Upper lobe of right lung (tissue), 1 donor: ENCODE measurements at regions not wholly inside any gene's neighbourhood (a gene's known extent, or its start where the extent isn't known, plus 50 kb on each side); places are given as distances from the start of the nearest gene placed in this dataset.

Experiments used
- ATAC-seq: fragments of 200-7000 bp; cut with Tn5 transposase; one replicate; pipeline ENCODE4 v1.9.1; 2020; ENCODE audit warnings: mild to moderate bottlenecking, moderate library complexity
- DNase-seq: peaks from one replicate; pipeline ENCODE4 v3.0.0-alpha.2; 2020
- H3K27ac ChIP-seq: fragments of 200-600 bp; one replicate; pipeline ENCODE4 v1.8.0; 2022
- H3K27me3 ChIP-seq: fragments of 200-600 bp; one replicate; pipeline ENCODE4 v1.8.0; 2022; ENCODE audit warnings: mild to moderate bottlenecking
- H3K36me3 ChIP-seq: fragments of 200-600 bp; one replicate; pipeline ENCODE4 v1.8.0; 2022
- H3K4me1 ChIP-seq: fragments of 200-600 bp; one replicate; pipeline ENCODE4 v1.8.0; 2022
- H3K4me3 ChIP-seq: fragments of 200-600 bp; one replicate; pipeline ENCODE4 v1.8.0; 2022; ENCODE audit warnings: mild to moderate bottlenecking
- H3K9me3 ChIP-seq: fragments of 200-600 bp; one replicate; pipeline ENCODE4 v1.8.0; 2022
- CTCF ChIP-seq: fragments of 200-600 bp; IDR thresholded peaks from one replicate; pipeline ENCODE4 v1.8.0; 2022; ENCODE audit warnings: antibody characterized with exemption
- intact Hi-C: fragments of 100-400 bp; cut with DNase I; formaldehyde crosslinking; loops from one replicate; pipeline ENCODE4 v1.11.0; 2022
- donor health status: DM: no; HTN: yes; CAD: no; lungs with severe emphysema.

- no peak for TF ChIP-seq CTCF
- H3K4me3 ChIP-seq: no peak overlapping the region
- peaks cover 7% of the 10 kb centered on the region for H3K4me1 ChIP-seq
- no peaks in the 10 kb centered on the region for H3K27me3 ChIP-seq
- no peaks in the 10 kb centered on the region for H3K36me3 ChIP-seq
- no peak overlapping the region for H3K27ac ChIP-seq
- intact Hi-C loops: no loop called here
- DNase-seq (no peak), ATAC-seq (no peak)
- H3K9me3 ChIP-seq: no peaks in the 10 kb centered on the region
Observed at GRCh38 chr2:37464067-37464466, 119.6 kb downstream of the QPCT start.

- Histone ChIP-seq H3K4me1 (no peaks in the 10 kb centered on the region), H3K9me3 (no peaks in the 10 kb centered on the region), H3K27ac (no peak overlapping the region), H3K27me3 (no peaks in the 10 kb centered on the region), H3K36me3 (no peaks in the 10 kb centered on the region), H3K4me3 (no peak overlapping the region)
- no peak for TF ChIP-seq CTCF
- ATAC-seq (no peak), DNase-seq (no peak)
- intact Hi-C loops: no loop called here
Observed at GRCh38 chr2:37466533-37467222, 122.2 kb downstream of the QPCT start.

- TF ChIP-seq CTCF: no peak
- Histone ChIP-seq H3K4me3 (no peak overlapping the region), H3K9me3 (no peaks in the 10 kb centered on the region), H3K36me3 (no peaks in the 10 kb centered on the region), H3K27me3 (no peaks in the 10 kb centered on the region), H3K27ac (no peak overlapping the region), H3K4me1 (peaks cover 5% of the 10 kb centered on the region)
- DNase-seq: no peak
- no peak for ATAC-seq
- intact Hi-C loops: no loop called here
Observed at GRCh38 chr2:37468170-37468569, 123.7 kb downstream of the QPCT start.

- H3K4me1 ChIP-seq: peaks cover 5% of the 10 kb centered on the region
- DNase-seq (no peak), ATAC-seq (no peak)
- H3K9me3 ChIP-seq: no peaks in the 10 kb centered on the region
- intact Hi-C loops: no loop called here
- H3K27ac ChIP-seq: no peak overlapping the region
- no peak overlapping the region for H3K4me3 ChIP-seq
- H3K27me3 ChIP-seq: no peaks in the 10 kb centered on the region
- TF ChIP-seq CTCF: no peak
- no peaks in the 10 kb centered on the region for H3K36me3 ChIP-seq
Observed at GRCh38 chr2:37469126-37469525, 124.7 kb downstream of the QPCT start.

GRCh38 chr2:37471104-37471503 lies 126.7 kb downstream of the QPCT start:
- TF ChIP-seq CTCF: no peak
- Histone ChIP-seq H3K27ac (no peak overlapping the region), H3K4me1 (peaks cover 5% of the 10 kb centered on the region), H3K36me3 (no peaks in the 10 kb centered on the region), H3K4me3 (no peak overlapping the region), H3K9me3 (no peaks in the 10 kb centered on the region), H3K27me3 (no peaks in the 10 kb centered on the region)
- DNase-seq (no peak), ATAC-seq (no peak)
- intact Hi-C loops: no loop called here

- H3K4me3 ChIP-seq: no peak overlapping the region
- H3K36me3 ChIP-seq: no peaks in the 10 kb centered on the region
- peak; percentile 75 for ATAC-seq
Observed at GRCh38 chr2:37471994-37472393, 127.6 kb downstream of the QPCT start.

More at GRCh38 chr2:37471994-37472393, 127.6 kb downstream of the QPCT start:
- intact Hi-C loops: no loop called here
- H3K27ac ChIP-seq: no peak overlapping the region
- peaks cover 5% of the 10 kb centered on the region for H3K4me1 ChIP-seq
- no peak for TF ChIP-seq CTCF
- DNase-seq: no peak
- H3K27me3 ChIP-seq: no peaks in the 10 kb centered on the region
- H3K9me3 ChIP-seq: no peaks in the 10 kb centered on the region
